HepG2 (cell line): ENCODE measurements at regions not wholly inside any gene's neighbourhood (a gene's known extent, or its start where the extent isn't known, plus 50 kb on each side); places are given as distances from the start of the nearest gene placed in this dataset.

ENCODE experiments used
- CTCF ChIP-seq: sonication (generic); formaldehyde crosslinking; IDR thresholded peaks from 2 replicates; pipeline ENCODE4 v1.5.0; 2020; ENCODE audit warnings: mild to moderate bottlenecking, missing genetic modification reagents, moderate library complexity
- EZH2 ChIP-seq: conservative IDR thresholded peaks from 2 replicates; pipeline ENCODE4 v1.6.1; 2012; ENCODE audit warnings: mild to moderate bottlenecking, low read depth, low read length, moderate library complexity
- HCFC1 ChIP-seq: fragments of 150-350 bp; IDR thresholded peaks from 2 replicates; pipeline ENCODE4 v1.6.1; 2014; ENCODE audit warnings: low read depth, low read length
- POLR2A ChIP-seq, 2 experiments: IDR thresholded peaks; 2 replicates each; pipeline ENCODE4 v1.6.1; 2011; ENCODE audit warnings: low read depth in 2 of 2, low read length in 2 of 2, mild to moderate bottlenecking in 1 of 2, moderate library complexity in 1 of 2; ENCODE audit not compliant: insufficient read depth in 1 of 2
- TEAD2 ChIP-seq: sonication (generic); formaldehyde crosslinking; IDR thresholded peaks from 2 replicates; pipeline ENCODE4 v1.9.0; 2021; ENCODE audit warnings: missing genetic modification reagents
- TP53 ChIP-seq: sonication (generic); formaldehyde crosslinking; conservative IDR thresholded peaks from 2 replicates; pipeline ENCODE4 v1.4.0; 2020; ENCODE audit warnings: missing genetic modification reagents
- ZBTB8A ChIP-seq: sonication (generic); formaldehyde crosslinking; IDR thresholded peaks from 2 replicates; pipeline ENCODE4 v1.4.0; 2020; ENCODE audit warnings: mild to moderate bottlenecking, low read depth, missing genetic modification reagents, borderline replicate concordance
- ZNF121 ChIP-seq: sonication (generic); formaldehyde crosslinking; IDR thresholded peaks from 2 replicates; pipeline ENCODE4 v1.5.0; 2020; ENCODE audit warnings: mild to moderate bottlenecking, missing genetic modification reagents
- ZNF513 ChIP-seq: sonication (generic); formaldehyde crosslinking; conservative IDR thresholded peaks from 2 replicates; pipeline ENCODE4 v1.5.0; 2020; ENCODE audit warnings: missing genetic modification reagents
- ZNF766 ChIP-seq: sonication (generic); formaldehyde crosslinking; IDR thresholded peaks from 2 replicates; pipeline ENCODE4 v1.5.0; 2020; ENCODE audit warnings: missing genetic modification reagents, borderline replicate concordance
- TF ChIP-seq, protein P1 (sequence below): sonication (generic); formaldehyde crosslinking; IDR thresholded peaks from 2 replicates; pipeline ENCODE4 v1.4.0; 2020; ENCODE audit warnings: low read depth, missing genetic modification reagents

DNA sequence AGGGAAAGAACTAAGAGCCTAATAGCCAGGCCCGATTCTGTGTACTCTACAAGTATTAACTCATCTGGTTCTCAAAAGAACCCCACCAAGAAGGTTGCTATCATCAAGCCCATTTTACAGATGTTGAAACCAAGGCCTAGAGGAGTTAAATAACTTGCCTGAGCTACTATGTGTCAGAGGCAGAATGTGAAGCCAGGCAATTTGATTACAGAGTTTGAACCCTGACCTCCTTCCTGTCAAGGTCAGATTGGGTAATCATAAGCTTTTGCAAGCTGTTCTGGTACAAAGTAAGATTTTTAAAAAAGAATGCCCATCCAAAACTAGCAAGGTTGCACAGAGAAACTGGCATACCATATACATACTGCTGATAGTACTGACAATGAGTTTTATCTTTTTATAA lies 227.1 kb downstream of the HAUS1 start:
- TF ChIP-seq ZNF766 (CRISPR knock-in tag) (no peak), CTCF (no peak), TP53 (no peak), ZNF513 (CRISPR knock-in tag) (no peak), POLR2A (IDR thresholded peaks at IDR 0.05; ENCODE audit: insufficient read depth in 1 of 2, low read depth in 2 of 2, low read length in 2 of 2) (no peak), ZBTB8A (CRISPR knock-in tag) (no peak), HCFC1 (no peak), TEAD2 (no peak), EZH2 (no peak), ZNF121 (CRISPR knock-in tag) (no peak)
- TF ChIP-seq, protein P1, sequence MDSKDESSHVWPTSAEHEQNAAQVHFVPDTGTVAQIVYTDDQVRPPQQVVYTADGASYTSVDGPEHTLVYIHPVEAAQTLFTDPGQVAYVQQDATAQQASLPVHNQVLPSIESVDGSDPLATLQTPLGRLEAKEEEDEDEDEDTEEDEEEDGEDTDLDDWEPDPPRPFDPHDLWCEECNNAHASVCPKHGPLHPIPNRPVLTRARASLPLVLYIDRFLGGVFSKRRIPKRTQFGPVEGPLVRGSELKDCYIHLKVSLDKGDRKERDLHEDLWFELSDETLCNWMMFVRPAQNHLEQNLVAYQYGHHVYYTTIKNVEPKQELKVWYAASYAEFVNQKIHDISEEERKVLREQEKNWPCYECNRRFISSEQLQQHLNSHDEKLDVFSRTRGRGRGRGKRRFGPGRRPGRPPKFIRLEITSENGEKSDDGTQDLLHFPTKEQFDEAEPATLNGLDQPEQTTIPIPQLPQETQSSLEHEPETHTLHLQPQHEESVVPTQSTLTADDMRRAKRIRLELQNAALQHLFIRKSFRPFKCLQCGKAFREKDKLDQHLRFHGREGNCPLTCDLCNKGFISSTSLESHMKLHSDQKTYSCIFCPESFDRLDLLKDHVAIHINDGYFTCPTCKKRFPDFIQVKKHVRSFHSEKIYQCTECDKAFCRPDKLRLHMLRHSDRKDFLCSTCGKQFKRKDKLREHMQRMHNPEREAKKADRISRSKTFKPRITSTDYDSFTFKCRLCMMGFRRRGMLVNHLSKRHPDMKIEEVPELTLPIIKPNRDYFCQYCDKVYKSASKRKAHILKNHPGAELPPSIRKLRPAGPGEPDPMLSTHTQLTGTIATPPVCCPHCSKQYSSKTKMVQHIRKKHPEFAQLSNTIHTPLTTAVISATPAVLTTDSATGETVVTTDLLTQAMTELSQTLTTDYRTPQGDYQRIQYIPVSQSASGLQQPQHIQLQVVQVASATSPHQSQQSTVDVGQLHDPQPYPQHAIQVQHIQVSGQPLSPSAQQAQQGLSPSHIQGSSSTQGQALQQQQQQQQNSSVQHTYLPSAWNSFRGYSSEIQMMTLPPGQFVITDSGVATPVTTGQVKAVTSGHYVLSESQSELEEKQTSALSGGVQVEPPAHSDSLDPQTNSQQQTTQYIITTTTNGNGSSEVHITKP, result no peak
